Breast epithelium (tissue), 3 donors: ENCODE measurements at regions not wholly inside any gene's neighbourhood (a gene's known extent, or its start where the extent isn't known, plus 50 kb on each side); places are given as distances from the start of the nearest gene placed in this dataset.

Experiments used
- POLR2A ChIP-seq: fragments of 450-650 bp; IDR thresholded peaks from one replicate; pipeline ENCODE4 v1.6.1; 2016; ENCODE audit warnings: antibody characterized with exemption, mild to moderate bottlenecking, moderate library complexity
- POLR2AphosphoS5 ChIP-seq, 3 donors: sonication (generic); formaldehyde crosslinking; IDR thresholded peaks; one replicate each; pipeline ENCODE4 v1.6.1; 2017; ENCODE audit warnings: antibody characterized with exemption in 3 of 3
- TF ChIP-seq, protein P1 (sequence below), 3 donors: fragments of 450-650 bp; IDR thresholded peaks; one replicate each; pipeline ENCODE4 v1.5.1; 2016 to 2017; ENCODE audit warnings: antibody characterized with exemption in 3 of 3, mild to moderate bottlenecking in 3 of 3, moderate library complexity in 3 of 3

DNA sequence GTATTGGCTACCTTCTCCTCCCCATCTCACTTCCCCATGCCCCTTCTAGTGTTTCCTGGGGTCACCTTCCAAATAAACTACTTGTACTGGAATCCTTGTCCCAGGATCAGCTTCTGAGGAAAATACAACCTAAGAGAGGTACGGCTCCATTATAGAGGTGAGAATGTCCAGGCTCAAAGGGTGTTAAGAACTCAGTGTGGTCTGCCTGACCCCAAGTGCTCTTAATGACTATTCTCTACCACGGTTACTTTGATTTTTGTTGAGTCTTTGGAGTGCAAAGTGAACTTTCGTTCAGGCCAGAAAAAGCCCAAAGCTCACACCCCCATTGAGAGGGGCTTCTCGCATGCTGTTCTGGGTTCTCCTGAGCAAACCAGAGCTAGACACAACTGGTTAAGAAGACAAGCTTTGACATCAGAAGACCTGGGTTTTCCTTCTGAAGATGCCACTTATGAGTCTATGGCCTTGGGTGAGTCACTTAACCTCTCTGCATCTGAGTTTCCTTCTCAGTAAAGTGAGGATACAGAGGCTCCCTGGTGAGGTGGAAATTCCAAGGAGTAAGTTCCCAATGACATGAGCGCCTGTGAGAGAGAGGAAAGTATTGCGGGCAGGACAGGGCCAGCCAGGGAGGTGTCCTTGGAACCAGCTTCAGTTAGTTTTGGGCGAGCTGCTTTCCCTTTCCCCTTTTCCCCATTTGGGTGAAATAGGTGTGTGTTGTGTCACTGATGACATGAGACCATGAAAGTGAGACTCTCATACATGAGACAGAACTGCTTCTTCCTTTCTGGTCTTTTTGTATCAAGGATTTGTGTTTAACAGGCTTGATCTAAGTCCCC lies 475.0 kb upstream of the PROK2 start:
- TF ChIP-seq, protein P1, sequence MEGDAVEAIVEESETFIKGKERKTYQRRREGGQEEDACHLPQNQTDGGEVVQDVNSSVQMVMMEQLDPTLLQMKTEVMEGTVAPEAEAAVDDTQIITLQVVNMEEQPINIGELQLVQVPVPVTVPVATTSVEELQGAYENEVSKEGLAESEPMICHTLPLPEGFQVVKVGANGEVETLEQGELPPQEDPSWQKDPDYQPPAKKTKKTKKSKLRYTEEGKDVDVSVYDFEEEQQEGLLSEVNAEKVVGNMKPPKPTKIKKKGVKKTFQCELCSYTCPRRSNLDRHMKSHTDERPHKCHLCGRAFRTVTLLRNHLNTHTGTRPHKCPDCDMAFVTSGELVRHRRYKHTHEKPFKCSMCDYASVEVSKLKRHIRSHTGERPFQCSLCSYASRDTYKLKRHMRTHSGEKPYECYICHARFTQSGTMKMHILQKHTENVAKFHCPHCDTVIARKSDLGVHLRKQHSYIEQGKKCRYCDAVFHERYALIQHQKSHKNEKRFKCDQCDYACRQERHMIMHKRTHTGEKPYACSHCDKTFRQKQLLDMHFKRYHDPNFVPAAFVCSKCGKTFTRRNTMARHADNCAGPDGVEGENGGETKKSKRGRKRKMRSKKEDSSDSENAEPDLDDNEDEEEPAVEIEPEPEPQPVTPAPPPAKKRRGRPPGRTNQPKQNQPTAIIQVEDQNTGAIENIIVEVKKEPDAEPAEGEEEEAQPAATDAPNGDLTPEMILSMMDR (IDR thresholded peaks at IDR 0.05): no peak
- no peak for TF ChIP-seq POLR2A
- TF ChIP-seq POLR2AphosphoS5 (IDR thresholded peaks at IDR 0.05): no peak
